GM19468 (cell line): ENCODE measurements at regions not wholly inside any gene's neighbourhood (a gene's known extent, or its start where the extent isn't known, plus 50 kb on each side); places are given as distances from the start of the nearest gene placed in this dataset.

ENCODE experiments used
- ATAC-seq: cut with Tn5 transposase; IDR thresholded peaks from one replicate; pipeline ENCODE4 v1.9.1; 2021; ENCODE audit warnings: mild to moderate bottlenecking, moderate library complexity, moderate number of reproducible peaks; ENCODE audit not compliant: unreplicated experiment; ENCODE audit errors: extremely low read depth

DNA sequence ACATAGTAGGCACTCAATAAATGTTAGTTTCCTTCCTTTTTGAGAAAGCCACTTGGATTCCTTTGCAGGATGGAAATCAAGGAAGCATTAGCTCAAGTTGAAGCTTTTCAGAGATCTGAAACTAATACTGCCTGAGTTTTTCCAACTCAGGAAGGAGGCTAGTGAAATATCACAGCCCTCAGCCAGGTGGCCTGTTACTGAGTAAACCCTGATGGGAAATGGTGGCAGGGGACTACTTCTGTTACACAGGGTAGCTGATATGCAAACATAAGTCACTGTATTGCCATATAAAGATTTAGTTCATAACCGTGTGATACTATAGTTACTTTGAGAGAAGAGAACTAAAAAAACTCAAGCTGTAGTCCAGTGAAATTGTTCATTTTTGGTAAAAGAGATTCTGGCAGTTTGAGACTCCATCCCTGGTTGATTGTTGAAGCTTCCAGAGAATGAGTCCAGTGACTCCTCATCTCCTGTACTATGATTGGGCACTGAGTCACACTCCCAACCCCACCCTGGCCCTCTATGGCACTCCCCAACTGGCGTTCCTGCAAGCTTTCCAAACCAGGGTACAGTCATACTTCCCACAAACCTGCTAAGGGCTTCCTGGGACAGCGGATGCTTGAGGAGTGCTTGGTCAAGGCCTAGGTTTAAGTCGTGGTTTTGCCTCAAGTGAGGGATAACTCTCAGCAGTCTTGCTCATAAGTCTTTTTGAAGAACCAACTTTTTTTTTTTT lies 81.8 kb downstream of the MID1IP1 start:
- ATAC-seq = no peak

DNA sequence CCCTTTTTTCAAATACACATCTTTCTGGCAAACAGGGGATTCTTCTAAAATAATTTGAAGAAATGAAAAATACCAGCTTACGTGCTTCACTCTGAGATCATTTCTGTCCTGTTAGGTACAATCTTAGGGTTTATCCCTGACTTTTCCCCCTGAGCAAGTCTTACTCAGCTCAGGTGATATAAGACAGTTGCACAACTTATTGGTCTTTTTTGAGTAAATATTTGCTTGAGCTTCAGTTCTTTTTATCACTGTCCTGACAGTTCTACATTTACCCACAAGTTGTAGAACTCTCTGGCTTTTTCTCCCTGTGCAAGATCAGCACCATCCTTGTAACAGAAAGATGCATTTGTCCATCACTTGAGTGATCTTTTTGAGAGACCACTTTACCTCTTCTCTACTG lies 84.9 kb downstream of the MID1IP1 start:
- no peak for ATAC-seq

DNA sequence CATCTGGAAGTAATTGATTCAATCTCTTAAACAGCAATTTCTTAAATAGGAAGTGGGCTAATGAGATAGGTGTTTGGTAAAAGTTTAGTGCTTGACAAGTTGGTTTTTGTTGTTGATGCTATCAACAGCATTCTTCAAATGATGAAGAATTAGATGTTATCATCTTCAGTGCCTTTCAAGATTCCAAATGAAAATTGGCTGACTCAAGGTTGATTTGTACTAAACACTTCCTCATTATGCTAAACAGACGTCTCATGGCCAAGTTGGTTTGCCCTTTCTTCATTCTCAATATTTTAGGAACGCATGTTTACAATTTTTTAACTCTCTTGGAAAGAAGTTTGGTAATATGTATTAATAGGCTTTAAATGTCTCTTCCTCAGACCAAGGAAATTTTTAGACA lies 86.0 kb downstream of the MID1IP1 start:
- no peak for ATAC-seq

DNA sequence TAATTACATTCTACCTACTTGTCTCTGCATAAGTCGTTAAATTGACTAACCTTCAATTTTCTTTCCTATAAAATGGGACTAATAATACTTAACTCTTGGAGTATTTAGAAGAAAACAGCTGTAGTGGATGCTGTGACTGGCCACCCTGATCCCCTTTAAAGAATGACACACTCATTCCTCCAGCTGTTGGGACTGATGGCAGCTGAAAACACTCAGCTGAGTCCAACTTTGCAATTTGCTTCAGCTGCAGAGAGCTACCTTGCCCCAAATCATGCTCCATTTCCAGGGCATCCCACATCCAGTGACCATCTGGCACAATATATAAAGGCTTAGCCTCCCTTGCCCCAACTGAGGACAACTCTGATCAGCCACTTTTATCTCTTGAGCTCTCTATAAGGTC lies 89.1 kb downstream of the MID1IP1 start:
- no peak for ATAC-seq

DNA sequence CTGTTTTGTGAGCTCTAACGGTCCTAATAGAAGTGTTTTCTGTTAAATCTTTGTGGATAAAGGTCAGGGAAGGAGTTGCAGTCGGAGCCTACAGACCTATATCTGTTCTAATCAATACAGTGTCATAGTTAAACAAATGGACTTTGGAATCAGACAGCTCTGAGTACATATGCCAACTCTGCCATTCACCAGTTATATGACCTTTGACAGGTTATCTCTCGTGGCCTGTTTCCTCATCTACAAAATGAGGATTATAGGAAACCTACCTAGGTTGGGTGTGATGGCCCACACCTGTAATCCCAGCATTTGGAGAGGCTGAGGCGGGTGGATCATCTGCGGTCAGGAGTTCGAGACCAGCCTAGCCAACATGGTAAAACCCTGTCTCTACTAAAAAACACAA lies 89.7 kb downstream of the MID1IP1 start:
- no peak for ATAC-seq

DNA sequence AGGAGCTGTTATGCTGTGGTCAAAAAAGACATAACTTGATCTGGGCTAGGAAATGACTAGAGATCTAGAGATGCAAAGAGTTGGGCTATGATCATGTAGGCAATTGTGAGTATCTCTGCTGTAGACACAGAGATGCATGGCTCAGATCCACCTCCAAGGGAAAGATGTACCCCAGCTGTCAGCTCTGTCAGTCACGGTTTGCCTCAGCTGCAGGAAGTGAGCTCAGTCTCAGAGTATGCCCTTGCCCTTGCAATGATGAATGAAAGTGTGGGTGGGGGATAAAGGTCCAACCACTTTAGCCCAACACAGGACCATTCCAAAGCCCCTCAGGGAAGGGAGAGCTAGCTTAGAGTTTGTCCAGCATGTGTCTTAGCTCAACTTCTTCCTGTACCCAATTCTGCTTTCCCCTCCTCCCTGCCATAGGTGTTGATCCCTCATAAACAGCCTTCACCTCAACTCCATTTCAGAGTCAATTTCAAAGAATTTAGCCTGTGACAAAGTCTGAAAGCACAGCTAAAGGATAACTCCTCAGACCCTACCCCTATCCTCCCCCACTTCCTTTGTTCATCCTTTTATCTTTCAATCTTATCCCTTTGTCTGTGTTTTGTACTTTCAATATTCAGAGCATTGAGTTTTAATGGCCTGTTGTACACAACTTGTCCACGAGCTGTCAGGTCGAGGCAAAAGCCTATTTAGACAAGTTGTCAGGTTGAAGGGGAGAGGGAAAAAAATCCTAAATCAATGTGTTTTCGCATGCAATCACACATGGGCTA lies 90.6 kb downstream of the MID1IP1 start:
- ATAC-seq = peak; percentile 79

DNA sequence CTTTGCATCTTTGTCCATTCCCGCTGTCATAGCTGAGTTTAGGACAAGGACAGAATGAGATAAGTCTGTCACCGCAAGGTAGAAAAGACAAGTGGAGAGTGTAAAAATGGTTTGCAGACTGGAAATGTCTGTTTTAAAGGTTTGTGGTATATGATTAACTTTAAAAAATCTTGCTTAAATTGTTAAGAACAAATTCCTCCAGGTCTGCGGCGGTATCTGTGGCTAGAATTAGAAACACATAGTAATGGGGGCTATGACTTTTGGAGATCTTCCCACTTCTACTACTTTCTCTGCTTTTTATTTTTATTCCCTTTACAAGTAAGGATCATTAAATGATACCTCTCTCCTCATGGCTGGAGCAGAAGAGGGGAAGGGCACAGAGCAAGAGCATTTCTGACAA lies 92.2 kb downstream of the MID1IP1 start:
- no peak for ATAC-seq

DNA sequence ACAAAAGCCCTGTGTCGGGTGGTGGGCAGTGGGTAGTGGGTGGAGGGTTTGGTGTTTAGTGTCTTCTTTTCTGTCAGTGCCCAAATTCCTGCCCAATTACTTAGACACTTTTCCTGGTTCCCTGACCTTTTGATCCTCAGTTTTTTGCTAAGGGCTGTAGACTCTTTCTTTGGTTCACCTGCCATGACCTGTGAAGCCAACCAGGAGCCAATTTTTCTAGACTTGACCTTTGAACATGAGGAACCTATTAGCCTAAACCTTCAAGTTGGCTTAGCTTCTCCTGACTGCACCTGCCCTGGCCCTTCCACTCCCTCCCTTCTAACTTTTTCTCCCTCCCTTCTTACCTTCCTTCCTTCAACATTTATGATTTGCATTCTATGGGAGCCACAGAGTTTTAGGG lies 94.5 kb downstream of the MID1IP1 start:
- no peak for ATAC-seq

DNA sequence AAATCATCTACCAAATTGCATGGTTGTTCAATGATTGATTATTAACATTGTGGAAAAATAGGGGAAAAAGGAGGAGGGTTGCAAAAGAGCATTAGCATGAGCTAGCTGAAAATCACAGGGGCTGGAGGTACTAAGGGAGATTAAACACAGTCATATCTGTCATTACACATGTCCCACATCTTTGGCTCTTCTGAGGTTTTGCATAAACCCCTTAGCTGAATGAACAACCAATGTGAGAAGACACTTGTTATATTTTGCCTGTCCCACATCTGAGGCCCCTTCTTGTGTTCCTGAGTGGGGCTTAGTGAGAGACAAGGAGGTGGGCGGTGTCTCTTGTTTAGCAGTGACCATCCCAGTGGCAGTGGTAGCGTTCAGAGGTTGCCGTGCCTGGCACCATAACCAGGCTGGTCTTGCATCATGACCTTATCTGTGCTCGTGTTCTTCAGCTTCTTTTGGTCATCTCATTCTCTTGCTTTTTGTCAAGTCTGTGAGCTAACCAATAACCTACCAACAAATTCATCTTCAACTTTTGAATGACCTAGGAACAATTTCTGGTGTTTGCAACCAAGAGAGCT lies 95.6 kb downstream of the MID1IP1 start:
- no peak for ATAC-seq

DNA sequence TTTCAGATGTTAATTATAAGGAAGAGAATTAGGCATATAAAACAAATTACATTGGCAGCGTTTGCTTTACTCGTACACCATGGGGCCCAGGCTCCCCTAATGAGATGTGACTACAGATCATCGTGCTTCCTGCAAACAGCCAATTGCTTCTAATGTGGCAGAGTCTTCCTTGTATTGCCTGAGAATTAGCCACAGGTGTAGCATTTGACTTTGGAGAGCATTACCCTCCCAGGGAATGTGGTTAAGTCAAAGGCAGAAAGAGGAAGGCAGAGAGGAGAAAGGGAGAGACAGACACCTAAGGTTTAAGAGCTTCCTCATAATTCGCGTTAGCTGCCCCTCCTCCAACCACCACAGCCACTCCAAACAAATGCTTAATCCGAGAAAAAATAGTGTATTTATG lies 97.0 kb downstream of the MID1IP1 start:
- no peak for ATAC-seq

DNA sequence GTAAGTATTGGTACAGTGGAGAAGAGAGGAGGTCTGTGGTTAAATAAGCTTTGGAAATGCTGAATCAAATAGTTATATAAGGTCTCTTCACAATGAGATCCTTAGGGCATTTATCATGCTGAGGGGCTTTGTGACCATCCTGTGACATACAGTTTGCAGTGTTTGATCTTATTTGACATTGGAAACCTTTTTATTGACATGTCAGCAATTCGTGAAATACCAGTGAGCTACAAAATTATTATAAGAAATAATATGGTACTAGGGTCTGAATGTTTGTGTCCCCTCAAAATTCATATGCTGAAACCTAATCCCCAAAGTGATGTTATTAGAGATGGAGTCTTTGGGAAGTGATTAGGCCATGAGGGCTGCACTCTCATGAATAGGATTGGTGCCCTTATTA lies 98.4 kb downstream of the MID1IP1 start:
- ATAC-seq = no peak

DNA sequence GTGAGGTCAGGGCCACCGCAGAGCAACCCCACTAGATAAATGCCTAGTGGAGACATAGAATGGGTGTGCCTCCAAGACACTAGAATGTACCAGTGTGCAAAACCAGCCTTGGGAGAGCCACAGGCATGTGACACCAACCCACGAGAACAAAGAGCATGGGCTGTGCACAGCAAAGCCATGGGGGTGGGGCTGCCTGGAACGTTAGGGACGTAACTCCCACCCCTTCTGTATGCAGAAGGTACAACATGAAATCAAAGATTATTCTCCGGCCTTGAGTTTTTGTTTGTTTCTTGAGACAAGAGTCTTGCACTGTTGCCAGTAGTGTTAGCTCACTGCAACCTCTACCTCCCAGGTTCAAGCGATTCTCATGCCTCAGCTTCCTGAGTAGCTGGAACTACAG lies 99.5 kb downstream of the MID1IP1 start:
- ATAC-seq = no peak

DNA sequence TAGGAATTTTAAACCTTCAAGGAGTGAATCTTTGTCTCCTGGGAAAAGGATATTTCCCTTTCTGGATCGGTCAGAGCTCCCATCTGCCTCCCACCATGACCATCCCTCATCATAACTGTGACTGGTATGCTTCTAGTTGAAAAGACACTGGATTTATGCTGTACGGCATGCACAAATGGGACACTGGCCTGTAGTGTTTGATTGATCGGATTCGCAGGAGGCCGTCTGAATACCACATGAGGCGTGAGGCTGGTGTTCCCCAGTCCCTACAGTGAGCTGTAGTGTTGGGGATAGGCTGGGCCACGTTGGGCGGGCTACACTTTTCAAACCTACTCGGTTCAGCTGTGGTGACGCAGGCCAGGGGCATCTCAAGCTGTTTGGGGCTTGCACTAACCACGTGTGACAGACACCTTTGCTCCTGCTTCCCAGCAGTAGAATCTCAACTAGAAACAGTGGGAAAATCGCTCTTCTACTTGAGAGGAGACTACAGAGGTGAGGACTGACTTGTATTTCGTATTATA lies 101.8 kb downstream of the MID1IP1 start:
- no peak for ATAC-seq

DNA sequence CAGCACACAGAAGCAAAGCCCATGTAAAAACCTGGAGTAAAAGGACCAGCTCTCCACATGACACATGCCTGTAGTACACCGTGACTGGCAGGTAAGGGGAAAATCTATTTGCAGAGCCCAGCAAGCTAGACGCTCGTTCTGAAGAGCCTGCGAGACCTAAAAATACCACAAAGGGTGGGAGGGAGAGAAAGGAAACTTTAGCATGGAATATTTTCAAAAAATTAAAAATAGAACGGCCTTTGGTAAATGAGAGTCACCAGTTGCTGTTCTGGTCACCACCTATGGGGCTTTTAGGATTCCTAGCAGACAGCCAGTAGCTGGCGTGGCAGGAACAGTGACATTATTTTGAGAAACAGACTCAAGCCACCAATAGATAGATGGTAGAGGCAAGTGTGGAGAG lies 115.5 kb downstream of the MID1IP1 start:
- no peak for ATAC-seq

DNA sequence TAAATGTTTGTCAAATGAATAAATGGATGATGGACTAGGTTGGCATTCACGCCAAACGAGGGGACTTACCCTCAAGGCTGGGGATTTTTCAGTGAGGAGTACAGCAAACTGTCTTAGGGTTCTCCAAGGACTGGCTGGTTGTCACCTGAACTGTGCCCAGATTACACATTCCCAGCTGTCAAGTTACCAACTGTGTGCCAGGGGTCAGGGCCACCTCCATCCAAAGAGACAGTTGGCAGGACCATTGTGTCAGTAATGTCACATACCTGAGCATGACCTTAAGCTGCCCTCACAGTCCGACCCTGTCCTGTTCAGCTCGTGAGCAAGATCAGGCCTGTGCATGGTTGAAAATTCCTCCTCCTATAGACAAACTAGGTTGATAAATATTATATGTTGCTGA lies 116.7 kb downstream of the MID1IP1 start:
- ATAC-seq = no peak

DNA sequence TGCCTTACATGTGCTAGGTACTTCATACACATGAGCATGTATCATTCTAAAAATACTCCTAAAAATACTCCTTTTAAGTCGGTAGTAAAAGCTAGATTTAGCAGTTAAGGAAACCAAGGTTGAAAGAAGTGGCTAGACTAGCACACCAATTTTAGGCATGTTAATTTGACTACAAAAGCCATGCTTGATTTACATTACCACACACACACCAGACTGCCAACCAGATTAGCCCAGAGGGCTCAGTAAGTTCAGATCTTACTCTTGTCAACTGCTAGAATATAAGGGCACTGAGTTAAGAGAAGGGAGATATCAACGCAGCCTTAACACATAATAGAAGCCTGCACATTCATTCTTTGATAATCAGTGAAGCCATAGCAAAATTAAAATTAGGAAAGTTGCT lies 117.9 kb downstream of the MID1IP1 start:
- ATAC-seq = no peak

DNA sequence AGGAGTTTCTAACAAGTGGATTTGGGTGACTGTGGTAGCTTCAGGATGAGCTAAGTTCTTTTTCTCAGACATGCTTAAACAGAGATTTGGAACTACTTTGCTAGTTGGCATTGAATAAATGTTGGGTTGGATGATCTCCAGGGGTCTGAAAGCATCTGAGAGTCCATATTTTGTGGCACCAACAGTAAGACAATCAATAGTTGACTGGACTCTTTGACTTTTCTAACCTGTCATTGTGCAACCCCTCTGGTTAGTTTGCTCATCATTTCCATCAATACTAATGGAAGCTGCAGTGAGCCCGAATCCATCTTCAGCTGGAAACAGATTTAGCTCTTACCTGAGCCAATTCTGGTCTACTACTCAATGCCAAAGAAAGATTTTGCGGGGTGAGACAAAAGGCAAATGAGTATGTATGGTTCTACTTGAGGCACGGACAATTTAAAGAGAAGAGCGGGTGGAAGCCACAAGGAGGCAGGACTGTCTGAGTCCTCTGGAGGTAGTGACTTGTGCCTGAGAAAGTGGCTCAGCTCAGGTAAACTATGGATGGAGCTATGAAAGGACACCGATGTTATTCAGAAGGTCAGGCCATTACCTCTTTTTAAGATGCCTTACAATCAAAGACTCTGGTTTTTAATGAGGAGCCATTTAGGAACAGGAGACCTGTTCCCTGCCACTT lies 118.7 kb downstream of the MID1IP1 start:
- ATAC-seq = no peak

DNA sequence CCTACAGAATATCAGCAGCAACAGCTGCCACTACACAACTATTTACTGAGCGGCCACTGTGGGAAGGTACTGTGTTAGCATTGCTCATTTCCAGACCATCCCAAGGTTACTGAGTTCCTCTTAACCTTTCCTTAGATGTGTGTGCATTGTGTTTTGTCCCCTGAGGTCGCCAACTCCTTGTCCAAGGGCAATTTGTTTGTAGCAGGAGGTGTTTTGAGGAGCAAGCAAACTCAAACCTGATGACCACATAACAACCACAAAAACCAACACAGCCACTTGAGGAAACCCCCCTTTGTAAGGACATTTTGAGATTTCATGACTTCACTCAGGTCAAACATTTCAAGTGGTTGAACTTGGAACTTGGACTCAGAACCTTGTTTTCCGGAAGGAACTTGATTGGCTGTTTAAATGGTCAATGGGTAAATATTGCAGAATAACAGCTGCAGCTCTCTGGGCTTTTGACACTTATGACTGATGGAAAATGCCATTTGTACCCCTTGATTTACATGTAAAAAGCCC lies 122.3 kb downstream of the MID1IP1 start:
- no peak for ATAC-seq

DNA sequence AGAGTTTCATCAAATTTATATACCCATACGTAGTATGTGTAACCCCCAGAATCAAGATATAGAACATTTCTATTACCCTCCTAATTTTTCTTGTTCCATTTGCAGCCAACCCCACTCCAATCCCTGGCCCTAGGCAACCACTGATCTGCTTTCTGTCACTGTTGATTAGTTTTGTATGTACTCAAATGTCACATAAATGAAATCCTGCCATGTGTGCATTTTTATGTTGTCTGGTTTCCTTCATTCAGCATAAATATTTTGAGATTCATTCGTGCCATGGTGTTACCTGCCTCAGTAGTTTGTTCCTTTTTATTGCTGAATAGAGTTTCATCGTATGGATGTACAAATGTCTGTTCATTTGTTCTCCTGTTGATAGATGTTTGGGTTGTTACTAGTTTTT lies 126.3 kb downstream of the MID1IP1 start:
- no peak for ATAC-seq

DNA sequence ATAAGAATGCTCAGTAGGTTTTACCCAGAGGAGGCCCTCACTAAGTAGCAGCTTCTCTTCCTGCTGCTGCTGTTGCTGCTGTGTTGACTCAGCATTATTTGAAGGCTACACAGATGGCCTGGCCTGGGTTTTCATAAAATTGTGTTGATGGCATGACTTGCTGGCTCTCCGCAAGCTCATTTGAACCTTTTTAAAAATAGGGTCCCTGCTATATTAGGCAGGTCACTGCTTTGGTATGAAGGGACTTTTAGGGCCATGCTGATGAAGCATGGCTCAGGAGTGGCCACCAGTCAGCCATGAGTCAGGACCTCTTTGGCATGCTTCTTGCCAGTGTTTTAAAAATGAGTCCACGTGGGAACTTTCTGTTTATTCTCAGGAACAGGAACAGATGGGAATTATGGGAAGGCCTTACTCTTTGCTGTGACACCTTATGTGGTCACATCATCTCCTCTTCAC lies 128.7 kb downstream of the MID1IP1 start:
- ATAC-seq = no peak
